Ishikawa (cell line): ENCODE measurements at regions not wholly inside any gene's neighbourhood (a gene's known extent, or its start where the extent isn't known, plus 50 kb on each side); places are given as distances from the start of the nearest gene placed in this dataset.

Experiments used
- EGR1 ChIP-seq: IDR thresholded peaks from 2 replicates; pipeline ENCODE4 v1.6.1; 2012
- EP300 ChIP-seq: IDR thresholded peaks from 2 replicates; pipeline ENCODE4 v1.6.1; 2012; ENCODE audit warnings: borderline replicate concordance
- TCF12 ChIP-seq: IDR thresholded peaks from 2 replicates; pipeline ENCODE4 v1.6.1; 2012; ENCODE audit warnings: low read depth
- TEAD4 ChIP-seq: IDR thresholded peaks from 2 replicates; pipeline ENCODE4 v1.6.1; 2012
- YY1 ChIP-seq: IDR thresholded peaks from 2 replicates; pipeline ENCODE4 v1.6.1; 2012; ENCODE audit warnings: low read depth

DNA sequence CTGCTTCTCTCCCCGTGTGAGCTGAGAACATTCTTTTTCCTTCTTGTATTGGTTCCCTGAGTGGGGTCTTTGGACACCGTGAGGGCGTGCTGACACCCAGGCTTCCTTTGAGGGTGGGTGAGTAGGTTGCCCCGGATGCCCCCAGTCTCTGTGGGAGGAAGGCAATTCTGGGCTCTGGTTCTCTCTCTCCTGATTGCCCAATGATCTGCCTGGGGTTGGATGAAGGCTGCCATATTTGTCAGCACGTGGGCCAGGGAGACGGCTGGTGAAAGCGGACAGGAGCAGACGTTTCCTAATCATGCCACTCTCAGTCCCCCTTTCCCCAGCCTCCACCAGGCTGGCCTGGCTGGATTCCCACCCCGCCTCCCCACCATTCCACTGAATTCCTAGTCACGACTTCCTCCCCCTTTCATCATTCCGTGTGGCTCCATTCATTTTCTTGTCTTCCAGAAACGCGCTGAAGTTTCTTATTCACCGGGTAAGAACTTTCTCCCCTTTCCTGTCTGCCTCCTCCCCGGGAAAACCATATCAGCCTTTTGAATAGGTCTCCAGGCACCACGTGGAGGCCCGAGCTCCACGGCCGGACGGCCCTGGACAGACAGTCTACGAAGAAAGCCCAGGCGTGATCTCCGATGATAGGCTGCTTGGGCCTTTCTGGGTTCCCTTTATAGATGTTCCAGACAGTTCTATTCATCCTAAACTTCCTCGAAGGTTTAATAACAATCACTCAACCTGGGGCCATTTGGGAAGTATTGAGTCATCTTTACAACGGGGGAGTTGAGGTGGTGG, 98.7 kb upstream of the NPTX2 start:
- no peak for TF ChIP-seq YY1
- no peak for TF ChIP-seq TEAD4
- TF ChIP-seq EP300, result no peak
- TF ChIP-seq TCF12, result no peak
- no peak for TF ChIP-seq EGR1
